ENCODE measurements at regions not wholly inside any gene's neighbourhood (a gene's known extent, or its start where the extent isn't known, plus 50 kb on each side); places are given as distances from the start of the nearest gene placed in this dataset.

GRCh38 chr3:5798809-5799208 lies 611.3 kb downstream of the EDEM1 start:
- Histone ChIP-seq H3K27me3 (ENCODE audit: control insufficient read depth in 2 of 2, insufficient read depth in 2 of 2, low read length in 2 of 2) (no peaks in the 10 kb centered on the region), H3K4me1 (ENCODE audit: control insufficient read depth in 2 of 2, insufficient read depth in 2 of 2, low read length in 2 of 2) (no peaks in the 10 kb centered on the region), H3K9me3 (ENCODE audit: control insufficient read depth in 2 of 3, low read length in 3 of 3) (no peaks in the 10 kb centered on the region), H3K4me3 (ENCODE audit: low read length) (no peak overlapping the region), H3K27ac (ENCODE audit: low read depth, low read length) (no peak overlapping the region), H3K36me3 (ENCODE audit: control insufficient read depth in 2 of 3, insufficient read depth in 3 of 3, low read length in 3 of 3) (no peaks in the 10 kb centered on the region)
- peaks cover 0 to 11% (median 0%) of the 10 kb centered on the region in 11 donors for H3K9me3 Mint-ChIP-seq
- POLR2A ChIA-PET = no interaction called here
- H3K27ac Mint-ChIP-seq = no peak overlapping the region
- intact Hi-C loops (cut with micrococcal nuclease) = no loop called here
- ATAC-seq = no peak
- H3K36me3 Mint-ChIP-seq = no peaks in the 10 kb centered on the region
- no peak overlapping the region for H3K4me3 Mint-ChIP-seq
- no peaks in the 10 kb centered on the region for H3K4me1 Mint-ChIP-seq
- no peak for DNase-seq
- CTCF ChIA-PET = no interaction called here
- H3K27me3 Mint-ChIP-seq = no peaks in the 10 kb centered on the region

- H3K9me3 ChIP-seq (ENCODE audit: control insufficient read depth in 2 of 3, low read length in 3 of 3) = no peaks in the 10 kb centered on the region
- H3K27ac ChIP-seq (ENCODE audit: low read depth, low read length) = no peak overlapping the region
- ChIA-PET CTCF (no interaction called here), POLR2A (no interaction called here)
- no peak overlapping the region for H3K4me3 ChIP-seq (ENCODE audit: low read length)
- H3K36me3 ChIP-seq (ENCODE audit: control insufficient read depth in 2 of 3, insufficient read depth in 3 of 3, low read length in 3 of 3) = no peaks in the 10 kb centered on the region
- Mint-ChIP-seq H3K9me3 (peaks cover 0 to 5% (median 2%) of the 10 kb centered on the region in 11 donors), H3K4me1 (no peaks in the 10 kb centered on the region), H3K4me3 (no peak overlapping the region), H3K27ac (no peak overlapping the region), H3K36me3 (no peaks in the 10 kb centered on the region), H3K27me3 (no peaks in the 10 kb centered on the region)
- H3K27me3 ChIP-seq (ENCODE audit: control insufficient read depth in 2 of 2, insufficient read depth in 2 of 2, low read length in 2 of 2) = no peaks in the 10 kb centered on the region
- H3K4me1 ChIP-seq (ENCODE audit: control insufficient read depth in 2 of 2, insufficient read depth in 2 of 2, low read length in 2 of 2) = no peaks in the 10 kb centered on the region
- no peak for DNase-seq
- ATAC-seq = no peak
- intact Hi-C loops (cut with micrococcal nuclease) = no loop called here
Observed at GRCh38 chr3:5799398-5799797, 611.9 kb downstream of the EDEM1 start.

GRCh38 chr3:5800965-5801364 lies 613.5 kb downstream of the EDEM1 start:
- no peaks in the 10 kb centered on the region for H3K9me3 ChIP-seq (ENCODE audit: control insufficient read depth in 2 of 3, low read length in 3 of 3)
- no peak overlapping the region for H3K4me3 Mint-ChIP-seq
- intact Hi-C loops (cut with micrococcal nuclease) = no loop called here
- ChIA-PET POLR2A (no interaction called here), CTCF (no interaction called here)
- no peaks in the 10 kb centered on the region for H3K36me3 Mint-ChIP-seq
- no peak overlapping the region for H3K4me3 ChIP-seq (ENCODE audit: low read length)
- no peak for DNase-seq
- no peak for ATAC-seq
- H3K27me3 ChIP-seq (ENCODE audit: control insufficient read depth in 2 of 2, insufficient read depth in 2 of 2, low read length in 2 of 2) = no peaks in the 10 kb centered on the region
- no peaks in the 10 kb centered on the region for H3K27me3 Mint-ChIP-seq
- no peaks in the 10 kb centered on the region for H3K36me3 ChIP-seq (ENCODE audit: control insufficient read depth in 2 of 3, insufficient read depth in 3 of 3, low read length in 3 of 3)
- no peak overlapping the region for H3K27ac Mint-ChIP-seq
- no peaks in the 10 kb centered on the region for H3K4me1 Mint-ChIP-seq
- H3K4me1 ChIP-seq (ENCODE audit: control insufficient read depth in 2 of 2, insufficient read depth in 2 of 2, low read length in 2 of 2) = no peaks in the 10 kb centered on the region
- peaks cover 0 to 5% (median 2%) of the 10 kb centered on the region in 11 donors for H3K9me3 Mint-ChIP-seq
- H3K27ac ChIP-seq (ENCODE audit: low read depth, low read length) = no peak overlapping the region

- no peaks in the 10 kb centered on the region for H3K27me3 Mint-ChIP-seq
- no peaks in the 10 kb centered on the region for H3K9me3 ChIP-seq (ENCODE audit: control insufficient read depth in 2 of 3, low read length in 3 of 3)
- H3K4me3 Mint-ChIP-seq = no peak overlapping the region
- POLR2A ChIA-PET = no interaction called here
- CTCF ChIA-PET = no interaction called here
- no peaks in the 10 kb centered on the region for H3K4me1 ChIP-seq (ENCODE audit: control insufficient read depth in 2 of 2, insufficient read depth in 2 of 2, low read length in 2 of 2)
- no peak overlapping the region for H3K4me3 ChIP-seq (ENCODE audit: low read length)
- ATAC-seq = no peak
- intact Hi-C loops (cut with micrococcal nuclease) = no loop called here
- H3K9me3 Mint-ChIP-seq = peaks cover 0 to 5% (median 3%) of the 10 kb centered on the region in 11 donors
- H3K27ac ChIP-seq (ENCODE audit: low read depth, low read length) = no peak overlapping the region
- no peaks in the 10 kb centered on the region for H3K27me3 ChIP-seq (ENCODE audit: control insufficient read depth in 2 of 2, insufficient read depth in 2 of 2, low read length in 2 of 2)
- no peak for DNase-seq
- no peaks in the 10 kb centered on the region for H3K36me3 ChIP-seq (ENCODE audit: control insufficient read depth in 2 of 3, insufficient read depth in 3 of 3, low read length in 3 of 3)
- H3K4me1 Mint-ChIP-seq = no peaks in the 10 kb centered on the region
- H3K27ac Mint-ChIP-seq = no peak overlapping the region
- no peaks in the 10 kb centered on the region for H3K36me3 Mint-ChIP-seq
Observed at GRCh38 chr3:5806192-5806591, 618.7 kb downstream of the EDEM1 start.

- ATAC-seq (no peak), DNase-seq (no peak)
- H3K9me3 ChIP-seq (ENCODE audit: control insufficient read depth in 2 of 3, low read length in 3 of 3) = no peaks in the 10 kb centered on the region
- H3K27me3 ChIP-seq (ENCODE audit: control insufficient read depth in 2 of 2, insufficient read depth in 2 of 2, low read length in 2 of 2) = no peaks in the 10 kb centered on the region
- ChIA-PET POLR2A (no interaction called here), CTCF (no interaction called here)
- Mint-ChIP-seq H3K27me3 (peaks cover 0 to 6% (median 0%) of the 10 kb centered on the region in 5 donors), H3K27ac (no peak overlapping the region), H3K4me1 (no peaks in the 10 kb centered on the region), H3K9me3 (peaks cover 0 to 7% (median 1%) of the 10 kb centered on the region in 11 donors), H3K36me3 (no peaks in the 10 kb centered on the region), H3K4me3 (no peak overlapping the region)
- no peaks in the 10 kb centered on the region for H3K36me3 ChIP-seq (ENCODE audit: control insufficient read depth in 2 of 3, insufficient read depth in 3 of 3, low read length in 3 of 3)
- no peak overlapping the region for H3K4me3 ChIP-seq (ENCODE audit: low read length)
- no peaks in the 10 kb centered on the region for H3K4me1 ChIP-seq (ENCODE audit: control insufficient read depth in 2 of 2, insufficient read depth in 2 of 2, low read length in 2 of 2)
- no peak overlapping the region for H3K27ac ChIP-seq (ENCODE audit: low read depth, low read length)
- intact Hi-C loops (cut with micrococcal nuclease) = no loop called here
Observed at GRCh38 chr3:5809586-5810246, 622.2 kb downstream of the EDEM1 start.

GRCh38 chr3:5811016-5811415 lies 623.5 kb downstream of the EDEM1 start:
- no peaks in the 10 kb centered on the region for H3K4me1 ChIP-seq (ENCODE audit: control insufficient read depth in 2 of 2, insufficient read depth in 2 of 2, low read length in 2 of 2)
- no peaks in the 10 kb centered on the region for H3K9me3 ChIP-seq (ENCODE audit: control insufficient read depth in 2 of 3, low read length in 3 of 3)
- Mint-ChIP-seq H3K9me3 (peaks cover 0 to 7% (median 1%) of the 10 kb centered on the region in 11 donors), H3K4me3 (no peak overlapping the region), H3K27me3 (peaks cover 0 to 6% (median 0%) of the 10 kb centered on the region in 5 donors), H3K4me1 (no peaks in the 10 kb centered on the region), H3K36me3 (no peaks in the 10 kb centered on the region), H3K27ac (no peak overlapping the region)
- H3K4me3 ChIP-seq (ENCODE audit: low read length) = no peak overlapping the region
- no peak overlapping the region for H3K27ac ChIP-seq (ENCODE audit: low read depth, low read length)
- ATAC-seq = no peak
- DNase-seq = no peak
- ChIA-PET CTCF (no interaction called here), POLR2A (no interaction called here)
- no peaks in the 10 kb centered on the region for H3K27me3 ChIP-seq (ENCODE audit: control insufficient read depth in 2 of 2, insufficient read depth in 2 of 2, low read length in 2 of 2)
- intact Hi-C loops (cut with micrococcal nuclease) = no loop called here
- no peaks in the 10 kb centered on the region for H3K36me3 ChIP-seq (ENCODE audit: control insufficient read depth in 2 of 3, insufficient read depth in 3 of 3, low read length in 3 of 3)

GRCh38 chr3:5813521-5813920 lies 626.0 kb downstream of the EDEM1 start:
- peaks cover 0 to 6% (median 0%) of the 10 kb centered on the region in 5 donors for H3K27me3 Mint-ChIP-seq
- Histone ChIP-seq H3K4me1 (ENCODE audit: control insufficient read depth in 2 of 2, insufficient read depth in 2 of 2, low read length in 2 of 2) (no peaks in the 10 kb centered on the region), H3K9me3 (ENCODE audit: control insufficient read depth in 2 of 3, low read length in 3 of 3) (no peaks in the 10 kb centered on the region), H3K36me3 (ENCODE audit: control insufficient read depth in 2 of 3, insufficient read depth in 3 of 3, low read length in 3 of 3) (no peaks in the 10 kb centered on the region), H3K27ac (ENCODE audit: low read depth, low read length) (no peak overlapping the region), H3K4me3 (ENCODE audit: low read length) (no peak overlapping the region), H3K27me3 (ENCODE audit: control insufficient read depth in 2 of 2, insufficient read depth in 2 of 2, low read length in 2 of 2) (no peaks in the 10 kb centered on the region)
- POLR2A ChIA-PET = no interaction called here
- H3K4me3 Mint-ChIP-seq = no peak overlapping the region
- no peak for DNase-seq
- no peak for ATAC-seq
- intact Hi-C loops (cut with micrococcal nuclease) = no loop called here
- H3K36me3 Mint-ChIP-seq = no peaks in the 10 kb centered on the region
- H3K27ac Mint-ChIP-seq = no peak overlapping the region
- no peaks in the 10 kb centered on the region for H3K4me1 Mint-ChIP-seq
- H3K9me3 Mint-ChIP-seq = peaks cover 0 to 7% (median 1%) of the 10 kb centered on the region in 11 donors
- CTCF ChIA-PET = no interaction called here

Measured in naive thymus-derived CD4-positive, alpha-beta T cell (primary cell).